ENCODE measurements at regions not wholly inside any gene's neighbourhood (a gene's known extent, or its start where the extent isn't known, plus 50 kb on each side); places are given as distances from the start of the nearest gene placed in this dataset.

- Mint-ChIP-seq H3K4me1 (ENCODE audit: unreplicated experiment) (no peaks in the 10 kb centered on the region), H3K4me3 (no peak overlapping the region), H3K27ac (no peak overlapping the region), H3K9me3 (peaks cover 3% of the 10 kb centered on the region), H3K36me3 (no peaks in the 10 kb centered on the region), H3K27me3 (no peaks in the 10 kb centered on the region)
- TF ChIP-seq CTCF (conservative IDR thresholded peaks at IDR 0.05), result no peak
- DNase-seq (ENCODE audit: extremely low spot score, unreplicated experiment), result no peak
Observed at GRCh38 chr10:57986422-57986821, 281.3 kb downstream of the IPMK start.

GRCh38 chr10:57983281-57983791, 284.4 kb downstream of the IPMK start:
- no peak overlapping the region for H3K4me3 Mint-ChIP-seq
- no peaks in the 10 kb centered on the region for H3K36me3 Mint-ChIP-seq
- H3K9me3 Mint-ChIP-seq, result peaks cover 7% of the 10 kb centered on the region
- no peak for DNase-seq (ENCODE audit: extremely low spot score, unreplicated experiment)
- no peaks in the 10 kb centered on the region for H3K27me3 Mint-ChIP-seq
- no peak overlapping the region for H3K27ac Mint-ChIP-seq
- H3K4me1 Mint-ChIP-seq (ENCODE audit: unreplicated experiment), result no peaks in the 10 kb centered on the region
- no peak for TF ChIP-seq CTCF (conservative IDR thresholded peaks at IDR 0.05)

DNA sequence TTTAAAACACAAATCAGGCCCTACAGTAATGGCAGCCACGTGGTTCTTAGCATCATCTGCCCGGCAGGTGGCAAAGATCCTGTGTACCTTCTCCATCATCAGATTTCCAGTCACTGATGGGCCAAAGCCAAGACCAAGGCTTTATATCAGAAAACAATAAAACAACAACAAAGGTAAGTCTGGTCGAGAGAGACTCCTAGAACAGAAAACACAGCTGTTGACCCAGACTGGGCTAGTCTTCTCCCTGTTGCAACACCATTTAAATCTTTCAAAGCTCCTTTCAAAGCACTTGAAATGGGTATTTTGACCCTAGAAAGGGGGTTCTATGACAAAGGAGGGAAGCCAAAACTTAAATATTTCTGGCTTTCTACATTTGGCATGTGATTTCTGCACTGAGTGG, 285.6 kb downstream of the IPMK start:
- Mint-ChIP-seq H3K27ac (no peak overlapping the region), H3K9me3 (peaks cover 7% of the 10 kb centered on the region), H3K36me3 (no peaks in the 10 kb centered on the region), H3K4me3 (no peak overlapping the region), H3K4me1 (ENCODE audit: unreplicated experiment) (no peaks in the 10 kb centered on the region), H3K27me3 (no peaks in the 10 kb centered on the region)
- DNase-seq (ENCODE audit: extremely low spot score, unreplicated experiment), result no peak
- no peak for TF ChIP-seq CTCF (conservative IDR thresholded peaks at IDR 0.05)

DNA sequence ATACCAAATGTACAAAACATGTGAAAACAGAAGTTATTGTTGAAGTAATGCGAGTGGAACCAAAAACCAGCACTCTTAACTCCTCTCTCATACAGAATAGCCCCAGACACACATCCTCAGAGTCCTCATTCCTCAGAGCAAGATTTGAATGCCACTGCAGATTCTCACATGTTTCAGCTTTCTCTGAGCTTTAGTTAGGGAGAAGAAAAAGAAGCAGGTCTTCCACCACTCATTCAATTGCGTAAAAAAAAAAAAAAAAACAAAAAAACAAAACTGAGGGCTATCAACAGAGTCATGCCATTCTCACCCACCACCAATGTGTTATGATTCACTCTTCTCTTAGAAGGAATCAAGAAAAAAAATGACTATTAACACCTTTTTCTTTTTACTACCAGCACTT, 287.7 kb downstream of the IPMK start:
- H3K27ac Mint-ChIP-seq, result no peak overlapping the region
- no peaks in the 10 kb centered on the region for H3K36me3 Mint-ChIP-seq
- H3K9me3 Mint-ChIP-seq, result peaks cover 12% of the 10 kb centered on the region
- no peak overlapping the region for H3K4me3 Mint-ChIP-seq
- no peaks in the 10 kb centered on the region for H3K4me1 Mint-ChIP-seq (ENCODE audit: unreplicated experiment)
- no peak for TF ChIP-seq CTCF (conservative IDR thresholded peaks at IDR 0.05)
- no peak for DNase-seq (ENCODE audit: extremely low spot score, unreplicated experiment)
- H3K27me3 Mint-ChIP-seq, result no peaks in the 10 kb centered on the region

- no peaks in the 10 kb centered on the region for H3K4me1 Mint-ChIP-seq (ENCODE audit: unreplicated experiment)
- no peak overlapping the region for H3K27ac Mint-ChIP-seq
- DNase-seq (ENCODE audit: extremely low spot score, unreplicated experiment), result no peak
- H3K9me3 Mint-ChIP-seq, result peaks cover 12% of the 10 kb centered on the region
- no peak for TF ChIP-seq CTCF (conservative IDR thresholded peaks at IDR 0.05)
- no peaks in the 10 kb centered on the region for H3K36me3 Mint-ChIP-seq
- no peak overlapping the region for H3K4me3 Mint-ChIP-seq
- no peaks in the 10 kb centered on the region for H3K27me3 Mint-ChIP-seq
Observed at GRCh38 chr10:57979491-57979890, 288.2 kb downstream of the IPMK start.

- no peaks in the 10 kb centered on the region for H3K4me1 Mint-ChIP-seq (ENCODE audit: unreplicated experiment)
- no peak for TF ChIP-seq CTCF (conservative IDR thresholded peaks at IDR 0.05)
- no peaks in the 10 kb centered on the region for H3K36me3 Mint-ChIP-seq
- no peak for DNase-seq (ENCODE audit: extremely low spot score, unreplicated experiment)
- no peaks in the 10 kb centered on the region for H3K27me3 Mint-ChIP-seq
- H3K4me3 Mint-ChIP-seq, result no peak overlapping the region
- H3K27ac Mint-ChIP-seq, result no peak overlapping the region
- peaks cover 12% of the 10 kb centered on the region for H3K9me3 Mint-ChIP-seq
Observed at GRCh38 chr10:57977262-57977661, 290.4 kb downstream of the IPMK start.
